ENCODE measurements at regions not wholly inside any gene's neighbourhood (a gene's known extent, or its start where the extent isn't known, plus 50 kb on each side); places are given as distances from the start of the nearest gene placed in this dataset.

DNA sequence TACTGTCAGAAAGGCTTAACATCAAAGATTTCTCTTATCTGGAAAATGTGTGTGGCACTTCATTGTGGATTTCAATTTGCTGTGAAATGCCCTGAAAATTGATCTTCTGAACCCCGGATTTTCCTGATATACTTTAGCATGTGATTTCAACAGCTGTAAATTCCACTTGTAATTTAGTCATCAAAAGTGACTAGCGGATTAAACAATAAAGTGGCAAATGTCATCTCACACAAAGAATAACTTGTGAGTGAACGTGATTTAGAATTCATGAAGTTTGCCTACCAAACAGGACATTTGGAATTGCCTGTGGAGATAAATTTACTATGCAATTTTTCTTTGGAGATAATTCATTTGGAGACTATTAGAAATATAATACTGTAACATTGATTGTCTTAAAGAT is 601.6 kb downstream of the COL12A1 start:
- ATAC-seq (no peak), DNase-seq (no peak)
- no peaks in the 10 kb centered on the region for H3K27me3 ChIP-seq
- no peaks in the 10 kb centered on the region for H3K4me1 ChIP-seq
- no peaks in the 10 kb centered on the region for H3K9me3 ChIP-seq
- in situ Hi-C loops (cut with MboI; ENCODE audit: low sequenced_read_pairs in 4 of 4) (no loop called here), intact Hi-C loops (cut with DNase I; ENCODE audit: low total_unique reads) (loop anchor here (5.0 kb wide), 1 partner anchor 377 kb away; no protein-coding TSS in a partner anchor)
- H3K27ac ChIP-seq, result no peak overlapping the region
- H3K36me3 ChIP-seq, result no peaks in the 10 kb centered on the region
- TF ChIP-seq, protein P1, sequence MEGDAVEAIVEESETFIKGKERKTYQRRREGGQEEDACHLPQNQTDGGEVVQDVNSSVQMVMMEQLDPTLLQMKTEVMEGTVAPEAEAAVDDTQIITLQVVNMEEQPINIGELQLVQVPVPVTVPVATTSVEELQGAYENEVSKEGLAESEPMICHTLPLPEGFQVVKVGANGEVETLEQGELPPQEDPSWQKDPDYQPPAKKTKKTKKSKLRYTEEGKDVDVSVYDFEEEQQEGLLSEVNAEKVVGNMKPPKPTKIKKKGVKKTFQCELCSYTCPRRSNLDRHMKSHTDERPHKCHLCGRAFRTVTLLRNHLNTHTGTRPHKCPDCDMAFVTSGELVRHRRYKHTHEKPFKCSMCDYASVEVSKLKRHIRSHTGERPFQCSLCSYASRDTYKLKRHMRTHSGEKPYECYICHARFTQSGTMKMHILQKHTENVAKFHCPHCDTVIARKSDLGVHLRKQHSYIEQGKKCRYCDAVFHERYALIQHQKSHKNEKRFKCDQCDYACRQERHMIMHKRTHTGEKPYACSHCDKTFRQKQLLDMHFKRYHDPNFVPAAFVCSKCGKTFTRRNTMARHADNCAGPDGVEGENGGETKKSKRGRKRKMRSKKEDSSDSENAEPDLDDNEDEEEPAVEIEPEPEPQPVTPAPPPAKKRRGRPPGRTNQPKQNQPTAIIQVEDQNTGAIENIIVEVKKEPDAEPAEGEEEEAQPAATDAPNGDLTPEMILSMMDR (IDR thresholded peaks at IDR 0.05 in 4 of 5, conservative IDR thresholded peaks at IDR 0.05 in 1 of 5), result no peak
- no peak for TF ChIP-seq POLR2A (IDR thresholded peaks at IDR 0.05)
- H3K4me3 ChIP-seq, result no peak overlapping the region

DNA sequence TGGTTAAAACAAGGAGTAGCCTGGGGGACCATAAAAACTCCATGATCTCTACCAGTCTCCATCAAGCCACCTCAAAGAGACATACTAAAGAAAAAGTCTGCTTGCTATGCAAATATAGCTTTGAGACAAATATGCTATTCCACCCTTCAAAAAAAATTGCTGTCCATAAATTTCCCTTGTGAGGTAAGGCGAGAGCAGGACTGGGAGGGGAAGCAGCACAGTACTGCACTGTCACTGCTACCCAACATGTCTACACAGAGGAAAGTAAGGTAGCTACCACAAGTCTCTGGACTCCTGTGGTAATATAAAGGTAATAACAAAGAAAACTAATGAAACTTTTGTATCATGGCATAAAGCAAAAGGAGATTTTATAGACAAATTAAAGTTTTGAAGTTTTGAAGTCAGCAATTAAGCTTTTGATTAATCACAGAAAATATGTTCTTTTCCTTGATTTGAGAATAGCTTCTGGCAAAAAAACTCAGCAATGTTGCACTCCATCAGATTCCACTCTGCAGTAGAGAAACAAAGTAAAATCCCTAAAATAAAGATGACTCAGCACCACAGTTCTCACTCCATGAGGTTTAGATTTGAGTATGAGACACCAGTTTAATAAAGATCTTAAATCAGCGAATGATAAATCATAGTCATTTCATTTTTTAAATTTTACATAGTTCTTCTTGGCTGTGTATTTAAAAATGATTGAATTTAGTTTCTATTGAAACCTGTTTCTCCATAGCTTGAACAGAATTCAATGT is 602.4 kb downstream of the COL12A1 start:
- DNase-seq (no peak), ATAC-seq (no peak)
- H3K4me3 ChIP-seq, result no peak overlapping the region
- TF ChIP-seq POLR2A (IDR thresholded peaks at IDR 0.05), result no peak
- TF ChIP-seq, protein P1 (IDR thresholded peaks at IDR 0.05 in 4 of 5, conservative IDR thresholded peaks at IDR 0.05 in 1 of 5), result no peak
- H3K27ac ChIP-seq, result no peak overlapping the region
- no peaks in the 10 kb centered on the region for H3K27me3 ChIP-seq
- in situ Hi-C loops (cut with MboI; ENCODE audit: low sequenced_read_pairs in 4 of 4), result no loop called here
- intact Hi-C loops (cut with DNase I; ENCODE audit: low total_unique reads), result loop anchor here (5.0 kb wide), 1 partner anchor 376 kb away; no protein-coding TSS in a partner anchor
- H3K9me3 ChIP-seq, result no peaks in the 10 kb centered on the region
- no peaks in the 10 kb centered on the region for H3K4me1 ChIP-seq
- H3K36me3 ChIP-seq, result no peaks in the 10 kb centered on the region

DNA sequence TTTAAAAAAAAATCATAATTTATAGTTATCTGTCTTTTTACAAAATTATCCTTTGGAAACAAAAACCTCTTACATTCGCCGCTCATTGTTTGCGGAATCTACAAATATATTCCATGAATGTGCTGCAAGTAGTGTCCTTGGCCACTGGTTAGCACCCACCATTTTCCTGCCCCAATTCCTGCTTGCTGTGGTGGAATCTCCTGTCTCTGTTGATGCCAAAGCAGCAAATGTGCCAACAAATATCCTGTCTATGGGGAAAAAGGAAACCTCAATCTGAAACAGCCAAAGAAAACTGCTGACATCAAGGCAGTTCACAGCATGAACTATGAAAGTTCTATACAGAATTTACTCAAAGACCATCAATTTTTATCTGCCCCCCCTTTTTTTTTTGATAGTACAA is 603.6 kb downstream of the COL12A1 start:
- DNase-seq, result no peak
- no peak for TF ChIP-seq POLR2A (IDR thresholded peaks at IDR 0.05)
- TF ChIP-seq, protein P1 (IDR thresholded peaks at IDR 0.05 in 4 of 5, conservative IDR thresholded peaks at IDR 0.05 in 1 of 5), result no peak
- H3K4me3 ChIP-seq, result no peak overlapping the region
- H3K27me3 ChIP-seq, result no peaks in the 10 kb centered on the region
- no peaks in the 10 kb centered on the region for H3K9me3 ChIP-seq
- in situ Hi-C loops (cut with MboI; ENCODE audit: low sequenced_read_pairs in 4 of 4) (no loop called here), intact Hi-C loops (cut with DNase I; ENCODE audit: low total_unique reads) (loop anchor here (5.0 kb wide), 1 partner anchor 375 kb away; no protein-coding TSS in a partner anchor)
- H3K4me1 ChIP-seq, result no peaks in the 10 kb centered on the region
- no peaks in the 10 kb centered on the region for H3K36me3 ChIP-seq
- no peak for ATAC-seq
- H3K27ac ChIP-seq, result no peak overlapping the region

DNA sequence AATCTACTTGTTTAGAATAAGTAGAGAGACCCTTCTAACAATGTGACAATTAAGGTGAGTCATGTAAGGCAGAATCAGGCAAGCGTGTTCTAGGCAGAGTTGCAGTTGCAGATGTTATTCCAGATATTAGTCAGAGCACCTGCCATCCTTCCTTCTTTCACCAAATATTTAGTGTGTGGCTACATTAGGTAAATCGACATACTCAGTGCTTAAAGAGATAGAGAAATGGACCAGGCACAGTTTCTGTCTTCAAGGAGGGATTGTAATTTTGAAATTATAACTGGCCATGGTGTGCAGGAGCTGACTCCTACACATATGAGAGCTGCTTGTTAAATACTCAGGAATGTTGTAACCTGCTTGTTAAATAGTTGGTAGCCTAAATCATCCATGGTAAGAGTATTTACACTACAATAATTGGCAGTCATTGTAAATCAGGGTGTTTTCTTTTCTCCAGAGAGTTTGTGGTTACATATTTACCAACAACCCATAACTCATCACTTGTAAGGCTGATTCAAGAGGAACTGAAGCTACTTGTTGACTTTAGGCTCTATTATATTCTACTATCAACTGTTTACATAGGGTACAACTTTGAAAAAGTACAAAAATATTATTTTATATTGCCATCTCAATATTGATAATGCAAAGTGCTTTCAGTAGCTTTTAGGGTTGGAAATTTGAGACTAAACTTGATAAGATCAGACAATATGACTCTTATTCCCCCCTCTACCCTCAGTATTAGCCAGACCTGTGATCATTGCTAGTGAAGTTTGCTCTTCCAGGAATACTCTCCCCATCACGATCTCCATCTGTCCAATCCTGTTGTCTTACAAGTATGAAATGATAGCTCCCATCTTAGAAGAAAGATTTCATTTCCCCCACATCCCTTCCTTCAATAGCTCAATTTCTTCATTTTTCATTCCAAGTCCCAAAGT is 607.1 kb downstream of the COL12A1 start:
- H3K4me3 ChIP-seq, result no peak overlapping the region
- no peak for TF ChIP-seq POLR2A (IDR thresholded peaks at IDR 0.05)
- TF ChIP-seq, protein P1 (IDR thresholded peaks at IDR 0.05 in 4 of 5, conservative IDR thresholded peaks at IDR 0.05 in 1 of 5), result no peak
- H3K9me3 ChIP-seq, result no peaks in the 10 kb centered on the region
- H3K4me1 ChIP-seq, result no peaks in the 10 kb centered on the region
- no peaks in the 10 kb centered on the region for H3K36me3 ChIP-seq
- in situ Hi-C loops (cut with MboI; ENCODE audit: low sequenced_read_pairs in 4 of 4), result no loop called here
- intact Hi-C loops (cut with DNase I; ENCODE audit: low total_unique reads), result no loop called here
- DNase-seq (no peak), ATAC-seq (no peak)
- H3K27ac ChIP-seq, result no peak overlapping the region
- H3K27me3 ChIP-seq, result no peaks in the 10 kb centered on the region
